DND-41 (cell line): ENCODE measurements at regions not wholly inside any gene's neighbourhood (a gene's known extent, or its start where the extent isn't known, plus 50 kb on each side); places are given as distances from the start of the nearest gene placed in this dataset.

ENCODE experiments used
- ATAC-seq: fragments of 200-7000 bp; cut with Tn5 transposase; 3 replicates; pipeline ENCODE4 v1.9.1; 2021; ENCODE audit warnings: low read depth; ENCODE audit not compliant: insufficient read depth
- DNase-seq: peaks from one replicate; pipeline ENCODE4 v3.0.0-alpha.2; 2020
- H2AFZ ChIP-seq: 2 replicates; pipeline ENCODE4 v1.6.0; 2012; ENCODE audit warnings: low read depth, low read length
- H3K27ac ChIP-seq: 2 replicates; pipeline ENCODE4 v1.5.1; 2012; ENCODE audit warnings: low read length, inconsistent platforms
- H3K27me3 ChIP-seq: fragments of 200-600 bp; sonication (generic); 2 replicates; pipeline ENCODE4 v1.6.0; 2012; ENCODE audit warnings: low read length, mild to moderate bottlenecking, inconsistent platforms; ENCODE audit not compliant: insufficient read depth, poor library complexity
- H3K36me3 ChIP-seq: 2 replicates; pipeline ENCODE4 v1.5.1; 2012; ENCODE audit warnings: low read length, inconsistent platforms; ENCODE audit not compliant: insufficient read depth
- H3K4me1 ChIP-seq: 2 replicates; pipeline ENCODE4 v1.5.1; 2012; ENCODE audit warnings: mild to moderate bottlenecking, low read length; ENCODE audit not compliant: insufficient read depth
- H3K4me2 ChIP-seq: 2 replicates; pipeline ENCODE4 v1.6.0; 2012; ENCODE audit warnings: mild to moderate bottlenecking, moderate library complexity, low read length, inconsistent platforms; ENCODE audit not compliant: insufficient read depth
- H3K4me3 ChIP-seq, 2 experiments: fragments of 200-600 bp in 1 of 2; shearing (Covaris generic) in 1 of 2; 2 replicates each; pipeline ENCODE4 v1.5.1; 2012 to 2016; ENCODE audit warnings: inconsistent platforms in 2 of 2, low read length in 2 of 2, mild to moderate bottlenecking in 2 of 2, low read depth in 1 of 2, moderate library complexity in 1 of 2
- H3K79me2 ChIP-seq: 2 replicates; pipeline ENCODE4 v1.6.0; 2012; ENCODE audit warnings: low read length, inconsistent platforms; ENCODE audit not compliant: insufficient read depth
- H3K9ac ChIP-seq: 2 replicates; pipeline ENCODE4 v1.6.0; 2012; ENCODE audit warnings: low read depth, mild to moderate bottlenecking, inconsistent platforms, low read length, moderate library complexity
- H3K9me3 ChIP-seq: 2 replicates; pipeline ENCODE4 v1.5.1; 2012; ENCODE audit warnings: low read length, moderate library complexity, mild to moderate bottlenecking, inconsistent platforms; ENCODE audit not compliant: insufficient read depth, severe bottlenecking
- H4K20me1 ChIP-seq: 2 replicates; pipeline ENCODE4 v1.6.0; 2012; ENCODE audit warnings: low read length; ENCODE audit not compliant: insufficient read depth
- EZH2 ChIP-seq: IDR thresholded peaks from 3 replicates; pipeline ENCODE4 v1.6.1; 2012; ENCODE audit warnings: borderline replicate concordance, low read depth, mild to moderate bottlenecking, moderate library complexity, low read length, inconsistent platforms; ENCODE audit not compliant: severe bottlenecking
- TF ChIP-seq, protein P1 (sequence below): IDR thresholded peaks from 2 replicates; pipeline ENCODE4 v1.5.1; 2012; ENCODE audit warnings: borderline replicate concordance, low read length, moderate library complexity, mild to moderate bottlenecking; ENCODE audit not compliant: poor library complexity, severe bottlenecking; ENCODE audit errors: extremely low read depth

DNA sequence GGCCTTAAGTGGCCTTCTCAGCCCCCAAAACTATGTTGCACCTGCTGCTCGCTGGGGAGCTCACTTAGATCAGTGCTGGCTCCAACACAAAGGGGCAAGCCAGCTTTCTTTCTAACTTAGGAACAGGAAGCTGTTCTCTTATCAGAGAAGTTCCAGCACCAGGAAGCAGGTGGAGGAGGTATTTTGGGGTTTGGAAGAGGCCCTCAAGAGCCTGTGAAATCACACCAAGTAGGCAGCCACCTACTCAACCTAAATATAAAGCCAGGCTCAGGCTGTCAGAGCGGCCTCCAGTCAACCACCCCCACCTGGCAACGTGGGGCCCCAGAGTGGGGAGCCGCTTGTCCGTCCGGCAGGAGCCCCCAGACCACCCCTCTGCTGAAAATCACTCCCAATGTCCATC lies 152.8 kb downstream of the OLFM1 start:
- Histone ChIP-seq H2AFZ (no peak overlapping the region), H3K4me3 (no peak overlapping the region), H3K4me1 (no peaks in the 10 kb centered on the region), H3K27ac (no peak overlapping the region), H3K27me3 (no peaks in the 10 kb centered on the region), H4K20me1 (no peaks in the 10 kb centered on the region; the same call in 1 of the 2 replicates), H3K9ac (no peak overlapping the region), H3K9me3 (no peaks in the 10 kb centered on the region), H3K79me2 (no peaks in the 10 kb centered on the region), H3K36me3 (no peaks in the 10 kb centered on the region), H3K4me2 (no peak overlapping the region)
- no peak for TF ChIP-seq EZH2
- TF ChIP-seq, protein P1, sequence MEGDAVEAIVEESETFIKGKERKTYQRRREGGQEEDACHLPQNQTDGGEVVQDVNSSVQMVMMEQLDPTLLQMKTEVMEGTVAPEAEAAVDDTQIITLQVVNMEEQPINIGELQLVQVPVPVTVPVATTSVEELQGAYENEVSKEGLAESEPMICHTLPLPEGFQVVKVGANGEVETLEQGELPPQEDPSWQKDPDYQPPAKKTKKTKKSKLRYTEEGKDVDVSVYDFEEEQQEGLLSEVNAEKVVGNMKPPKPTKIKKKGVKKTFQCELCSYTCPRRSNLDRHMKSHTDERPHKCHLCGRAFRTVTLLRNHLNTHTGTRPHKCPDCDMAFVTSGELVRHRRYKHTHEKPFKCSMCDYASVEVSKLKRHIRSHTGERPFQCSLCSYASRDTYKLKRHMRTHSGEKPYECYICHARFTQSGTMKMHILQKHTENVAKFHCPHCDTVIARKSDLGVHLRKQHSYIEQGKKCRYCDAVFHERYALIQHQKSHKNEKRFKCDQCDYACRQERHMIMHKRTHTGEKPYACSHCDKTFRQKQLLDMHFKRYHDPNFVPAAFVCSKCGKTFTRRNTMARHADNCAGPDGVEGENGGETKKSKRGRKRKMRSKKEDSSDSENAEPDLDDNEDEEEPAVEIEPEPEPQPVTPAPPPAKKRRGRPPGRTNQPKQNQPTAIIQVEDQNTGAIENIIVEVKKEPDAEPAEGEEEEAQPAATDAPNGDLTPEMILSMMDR, result no peak
- no peak for DNase-seq
- ATAC-seq, result no peak

- Histone ChIP-seq H3K9ac (no peak overlapping the region), H3K4me1 (no peaks in the 10 kb centered on the region)
Measured at GRCh38 chr9:135240871-135241311, 153.4 kb downstream of the OLFM1 start.

DNA sequence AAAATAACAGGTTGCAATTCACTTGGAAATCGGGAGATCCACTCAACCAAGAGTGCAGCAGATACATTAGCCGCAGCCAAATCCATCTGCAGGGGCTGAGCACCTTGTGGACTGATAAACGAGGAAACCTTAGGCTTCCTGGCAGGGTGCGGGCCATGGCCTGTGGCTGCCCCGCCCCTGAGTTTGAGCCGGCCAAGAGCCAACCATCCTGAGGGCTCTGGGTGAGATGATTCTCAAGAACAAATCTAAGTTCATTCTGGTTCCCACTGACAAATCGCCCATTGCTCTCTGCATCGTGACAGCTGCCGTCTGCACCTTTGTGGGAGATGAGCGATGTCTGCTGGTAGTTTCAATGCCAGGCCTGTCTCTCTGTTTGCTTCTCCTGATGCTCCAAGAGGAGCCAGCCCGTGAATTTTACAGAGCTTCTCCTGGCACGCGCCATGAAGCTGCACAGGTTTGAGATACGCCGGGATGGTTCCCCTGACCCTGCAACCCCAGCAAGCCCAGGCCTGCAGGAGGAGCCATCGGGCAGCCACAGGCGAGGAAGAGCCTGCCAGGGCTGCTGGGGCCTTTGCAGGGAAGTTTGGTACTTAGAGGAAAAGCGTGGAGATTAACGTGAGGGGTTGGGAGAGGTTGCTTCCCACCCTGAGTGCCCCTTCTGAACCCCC lies 154.0 kb downstream of the OLFM1 start:
- TF ChIP-seq, protein P1, result no peak
- TF ChIP-seq EZH2, result no peak
- Histone ChIP-seq H3K27ac (no peak overlapping the region), H2AFZ (no peak overlapping the region)

More at GRCh38 chr9:135240871-135241311, 153.4 kb downstream of the OLFM1 start:
- no peak for ATAC-seq
- H2AFZ ChIP-seq, result no peak overlapping the region
- no peak for DNase-seq
- H4K20me1 ChIP-seq, result no peaks in the 10 kb centered on the region; the same call in 1 of the 2 replicates
- H3K36me3 ChIP-seq, result no peaks in the 10 kb centered on the region
- no peaks in the 10 kb centered on the region for H3K27me3 ChIP-seq
- no peaks in the 10 kb centered on the region for H3K9me3 ChIP-seq
- H3K4me2 ChIP-seq, result no peak overlapping the region
- TF ChIP-seq, protein P1, result no peak
- no peak for TF ChIP-seq EZH2
- H3K4me3 ChIP-seq, result no peak overlapping the region
- H3K79me2 ChIP-seq, result no peaks in the 10 kb centered on the region
- H3K27ac ChIP-seq, result no peak overlapping the region

More for the DNA sequence above, 154.0 kb downstream of the OLFM1 start:
- Histone ChIP-seq H3K4me2 (no peak overlapping the region), H3K79me2 (no peaks in the 10 kb centered on the region), H3K27me3 (no peaks in the 10 kb centered on the region), H3K36me3 (no peaks in the 10 kb centered on the region), H4K20me1 (no peaks in the 10 kb centered on the region; the same call in 1 of the 2 replicates), H3K9me3 (no peaks in the 10 kb centered on the region), H3K4me1 (no peaks in the 10 kb centered on the region), H3K4me3 (no peak overlapping the region), H3K9ac (no peak overlapping the region)
- ATAC-seq, result no peak
- DNase-seq, result no peak
